ENCODE measurements at regions not wholly inside any gene's neighbourhood (a gene's known extent, or its start where the extent isn't known, plus 50 kb on each side); places are given as distances from the start of the nearest gene placed in this dataset.

DNA sequence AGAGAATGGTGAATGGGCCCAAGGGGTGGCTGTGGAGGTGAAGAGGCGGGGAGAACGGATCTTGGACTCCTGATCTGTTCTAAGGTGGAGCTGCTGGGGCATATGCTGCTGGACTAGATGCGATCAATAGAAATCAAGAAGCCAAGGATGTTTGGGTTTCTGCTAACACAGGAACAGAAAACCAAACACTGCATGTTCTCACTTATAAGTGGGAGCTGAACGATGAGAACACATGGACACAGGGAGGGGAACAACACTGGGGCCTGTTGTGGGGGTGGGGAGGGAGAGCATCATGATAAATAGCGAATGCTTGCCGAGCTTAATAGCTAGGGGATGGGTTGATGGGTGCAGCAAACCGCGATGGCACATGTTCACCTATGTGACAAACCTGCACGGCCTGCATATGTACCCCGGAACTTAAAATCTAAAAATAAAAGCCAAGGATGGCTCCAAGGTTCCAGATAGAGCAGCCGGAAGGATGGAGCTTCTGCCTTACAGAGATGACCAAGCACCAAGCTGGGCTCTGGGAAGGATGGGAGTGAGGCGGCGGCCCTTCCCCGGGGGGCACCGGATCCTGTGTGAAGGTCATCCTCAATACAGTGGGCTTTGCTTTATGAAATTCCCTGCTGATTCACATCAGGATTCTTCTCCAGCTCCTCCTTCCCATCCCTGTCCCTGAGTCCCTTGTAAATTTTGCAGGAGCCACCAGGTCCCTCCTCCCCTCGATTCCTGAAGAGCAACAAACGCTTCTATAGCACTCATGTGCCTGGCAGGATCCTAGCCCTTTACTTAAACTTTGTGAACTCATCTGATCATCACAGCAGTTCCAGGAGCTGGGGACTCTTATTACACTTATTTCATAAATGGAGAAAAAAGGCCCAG lies 109.2 kb upstream of the PTPN1 start:
- FAIRE-seq (no peak), DNase-seq (ENCODE audit: low spot score) (no peak)

GRCh38 chr20:50401587-50402418 lies 108.4 kb upstream of the PTPN1 start:
- DNase-seq (ENCODE audit: low spot score) = no peak
- FAIRE-seq = no peak

DNA sequence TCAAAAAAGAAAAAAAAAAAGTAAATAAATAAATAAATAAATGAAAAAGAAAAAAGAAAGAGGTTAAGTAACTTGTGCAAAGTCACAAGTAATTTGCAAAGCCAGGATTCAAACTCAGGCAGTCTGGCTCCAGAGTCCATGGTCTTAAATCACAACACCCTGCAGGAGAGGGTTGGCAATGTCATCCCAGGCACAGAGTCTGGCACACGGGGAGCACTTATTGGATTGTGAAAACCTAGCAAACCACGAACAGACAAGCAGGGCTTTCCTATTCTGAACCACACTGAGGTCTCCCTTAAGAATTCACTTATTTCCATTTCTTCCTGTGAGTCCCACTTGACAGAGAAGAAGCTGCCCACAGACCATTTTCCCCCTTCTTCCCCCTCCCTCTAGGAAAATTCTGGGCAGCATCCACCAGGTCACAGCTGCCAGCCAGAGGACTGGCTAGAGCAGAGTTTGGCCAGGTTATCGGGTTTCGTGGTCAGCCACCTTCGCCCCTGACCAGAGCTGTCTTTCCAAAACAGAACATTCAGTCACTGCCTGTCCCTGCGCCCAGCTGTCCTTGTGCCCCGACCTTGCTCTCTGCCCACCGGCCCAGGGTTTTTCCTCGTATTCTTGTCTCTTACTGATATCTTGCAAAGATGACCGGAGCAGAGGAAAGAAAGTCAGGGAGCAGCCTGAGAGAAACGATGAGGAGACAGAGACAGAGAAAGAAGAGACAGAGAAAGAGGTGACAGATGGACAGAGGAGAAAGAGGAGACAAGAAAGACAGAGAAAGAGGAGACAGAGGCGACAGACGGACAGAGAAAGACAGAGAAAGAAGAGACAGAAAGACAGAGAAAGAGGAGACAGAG lies 106.4 kb upstream of the PTPN1 start:
- FAIRE-seq = no peak

DNA sequence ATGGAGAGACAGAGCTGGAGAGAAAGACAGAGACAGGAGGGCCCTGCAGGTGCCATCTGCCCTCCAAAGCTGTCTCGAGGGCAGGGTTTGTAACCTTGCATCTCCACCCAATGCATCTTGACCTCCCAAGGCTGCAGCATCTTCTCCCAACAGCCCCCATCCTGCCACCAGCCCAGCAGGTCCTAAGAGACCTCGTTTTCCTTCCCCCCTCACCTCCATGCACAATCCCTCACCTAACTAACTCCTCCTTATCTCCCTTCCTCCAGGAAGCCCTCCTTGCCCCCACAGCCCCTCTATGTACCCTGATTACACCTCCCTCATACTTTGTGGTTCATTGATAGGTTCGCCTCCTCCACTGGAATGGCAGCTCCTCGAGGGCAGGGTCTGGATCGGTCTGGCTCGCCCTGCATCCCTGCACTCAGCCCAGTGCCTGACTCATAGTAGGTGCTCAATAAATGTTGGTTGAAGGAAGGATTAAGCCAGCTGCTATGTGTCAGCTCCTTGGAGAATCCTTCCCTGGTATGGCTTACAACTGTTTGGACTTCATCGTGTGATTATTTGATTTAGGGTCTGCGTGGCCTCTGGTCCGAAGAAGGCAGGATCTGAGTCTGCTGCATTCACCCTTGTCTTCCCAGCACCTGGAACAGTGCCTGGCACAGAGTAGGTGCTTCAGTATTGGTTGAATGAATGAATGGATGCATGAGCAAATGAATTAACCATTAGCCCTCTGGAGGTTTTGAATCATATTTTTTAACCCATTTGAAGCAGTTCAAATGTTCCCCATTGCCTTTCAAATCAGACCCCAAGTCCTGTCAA lies 105.6 kb upstream of the PTPN1 start:
- FAIRE-seq = peak; percentile 27

More for the DNA sequence above, 106.4 kb upstream of the PTPN1 start:
- no peak for DNase-seq (ENCODE audit: low spot score)

GRCh38 chr20:50405235-50405914 lies 104.8 kb upstream of the PTPN1 start:
- DNase-seq (ENCODE audit: low spot score) (no peak), FAIRE-seq (no peak)

More for the DNA sequence above, 105.6 kb upstream of the PTPN1 start:
- DNase-seq (ENCODE audit: low spot score) = no peak

DNA sequence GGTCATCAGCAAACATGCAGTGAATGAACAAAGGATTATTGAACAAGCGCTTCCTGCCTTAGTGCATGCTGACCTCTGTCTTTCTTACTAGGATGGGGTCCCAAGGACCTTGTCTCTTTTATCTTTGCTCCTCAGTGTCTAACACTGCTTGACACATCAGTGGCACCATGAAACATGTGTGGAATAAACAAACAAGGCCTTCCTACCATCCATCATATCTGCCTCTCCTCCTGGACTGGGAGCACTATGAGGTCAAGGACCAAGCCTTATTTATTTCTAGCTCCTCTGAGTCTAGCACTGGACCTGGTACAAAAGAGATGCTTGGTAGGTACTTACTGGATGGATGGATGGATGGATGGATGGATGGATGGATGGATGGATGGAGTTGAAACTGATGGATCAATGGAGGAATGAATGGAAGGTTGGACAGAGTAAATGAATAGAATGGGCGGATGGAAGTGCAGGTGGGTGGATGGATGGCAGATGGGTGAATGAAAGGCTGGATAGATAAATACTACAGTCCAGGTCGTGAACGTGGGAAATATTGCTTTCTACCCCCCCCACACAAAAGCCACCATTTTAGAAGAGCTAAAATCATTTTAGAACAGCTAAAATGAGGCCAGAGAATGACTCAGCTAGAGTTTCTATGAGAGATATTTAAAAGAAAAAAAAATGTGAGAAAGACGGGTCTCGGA lies 104.1 kb upstream of the PTPN1 start:
- no peak for DNase-seq (ENCODE audit: low spot score)
- FAIRE-seq = no peak

DNA sequence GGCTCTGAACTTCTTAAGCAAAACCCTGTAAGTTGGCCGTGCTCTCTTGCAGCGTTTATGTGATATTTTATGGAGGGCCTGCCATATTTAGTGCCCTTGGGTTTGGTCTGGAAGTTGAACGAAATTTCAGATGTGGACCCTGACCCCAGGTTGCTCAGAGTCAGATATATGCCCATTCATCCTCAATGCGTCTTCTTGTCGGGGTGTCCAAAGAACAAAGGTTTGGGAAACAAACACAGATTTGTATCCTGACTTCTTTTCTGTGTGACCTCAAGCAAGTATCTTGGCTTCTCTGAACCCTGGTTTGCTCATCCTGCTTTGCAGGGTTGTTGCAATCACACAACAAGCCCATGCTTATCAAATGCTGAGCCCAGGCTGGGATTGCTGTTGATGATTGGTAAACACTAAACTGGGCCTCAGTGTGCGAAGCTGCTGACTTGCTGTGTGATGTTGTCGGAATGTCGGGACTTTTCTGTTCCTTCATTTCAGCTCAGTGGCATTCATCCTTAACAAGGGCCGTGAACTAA lies 103.5 kb upstream of the PTPN1 start:
- FAIRE-seq (no peak), DNase-seq (ENCODE audit: low spot score) (no peak)

DNA sequence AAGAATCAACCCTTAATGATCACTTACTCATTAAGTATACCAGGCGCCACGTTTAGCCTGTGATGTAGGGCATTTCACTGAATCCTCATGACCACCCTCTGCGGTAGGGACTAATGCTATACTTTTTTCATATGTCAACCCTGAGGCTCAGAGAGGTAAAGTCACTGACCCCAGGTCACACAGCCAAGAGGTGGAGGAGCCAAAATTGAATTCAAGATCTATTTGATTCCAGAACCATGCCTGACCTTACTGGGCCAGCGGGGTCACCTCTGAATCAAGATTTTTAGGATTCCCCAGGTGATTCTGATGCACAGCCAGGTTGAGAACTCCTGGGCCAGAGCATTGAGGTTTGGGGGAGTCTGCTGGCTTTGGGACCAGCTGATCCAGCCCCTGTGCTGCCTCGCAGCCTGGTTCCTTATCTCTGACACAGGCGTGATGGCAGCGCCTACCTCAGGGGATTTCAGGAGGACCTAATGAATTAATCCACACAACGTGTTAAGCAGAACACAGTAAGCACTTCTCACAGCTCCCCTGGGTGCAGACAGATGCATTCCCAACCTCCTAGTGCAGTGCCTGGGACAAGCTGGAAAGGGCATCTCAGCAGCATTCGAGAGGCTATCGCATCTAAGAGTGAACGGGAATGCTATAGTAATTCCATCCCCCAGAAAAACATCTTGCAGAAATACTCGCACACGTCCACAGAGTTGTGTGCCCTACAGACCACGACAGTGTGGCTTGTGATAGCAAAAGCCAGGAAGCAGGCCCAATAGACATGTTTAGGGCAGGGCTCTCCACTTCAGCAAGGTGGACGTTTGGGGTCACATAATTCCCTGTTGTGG lies 101.4 kb upstream of the PTPN1 start:
- DNase-seq (ENCODE audit: low spot score) (no peak), FAIRE-seq (no peak)

- DNase-seq (ENCODE audit: low spot score) (no peak), FAIRE-seq (no peak)
These were observed 100.7 kb upstream of the PTPN1 start for GRCh38 chr20:50409495-50409894.

- FAIRE-seq (no peak), DNase-seq (ENCODE audit: low spot score) (no peak)
These were observed 99.8 kb upstream of the PTPN1 start for GRCh38 chr20:50410343-50410742.

DNA sequence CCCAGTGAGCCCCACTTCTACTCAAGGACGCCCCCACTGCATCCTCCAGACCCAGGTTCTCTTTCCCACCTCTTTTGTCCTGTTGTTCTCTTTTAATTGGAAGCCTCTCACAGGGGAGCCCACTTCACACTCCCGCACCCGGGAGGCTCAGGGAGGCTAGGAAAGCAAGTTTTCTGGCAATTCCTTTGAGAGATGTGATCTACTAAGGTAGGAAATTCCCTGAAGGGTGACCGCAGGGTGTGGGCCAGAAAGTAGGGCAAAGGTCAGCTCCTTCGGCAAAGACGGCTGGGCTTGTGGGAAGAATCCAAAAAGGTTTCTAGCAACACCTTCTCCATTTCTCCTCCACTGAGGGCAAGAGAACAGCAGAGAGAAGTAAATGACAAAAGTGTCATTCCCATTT lies 98.1 kb upstream of the PTPN1 start:
- DNase-seq (ENCODE audit: low spot score) = no peak
- no peak for FAIRE-seq

GRCh38 chr20:50412499-50412898 lies 97.7 kb upstream of the PTPN1 start:
- FAIRE-seq (no peak), DNase-seq (ENCODE audit: low spot score) (no peak)

DNA sequence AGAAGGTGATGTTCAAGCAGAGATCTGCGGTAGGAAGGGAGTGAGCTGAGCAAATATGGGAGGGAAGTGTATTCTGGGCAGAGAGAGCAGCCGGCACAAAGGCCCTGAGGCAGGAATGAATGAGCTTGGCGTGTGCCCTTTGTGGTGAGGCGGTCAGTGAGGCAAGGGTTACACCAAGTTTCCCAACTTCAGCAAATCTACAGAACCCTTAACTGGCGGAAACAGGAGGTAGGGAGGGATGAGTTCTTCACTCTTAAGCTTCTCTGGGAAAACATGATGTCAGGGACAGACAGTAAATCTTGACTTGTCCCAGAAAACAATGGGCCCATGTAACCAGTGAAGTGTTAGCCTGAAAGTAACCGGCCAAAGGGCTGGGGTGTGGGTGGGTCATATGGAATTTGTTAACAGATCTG lies 97.1 kb upstream of the PTPN1 start:
- DNase-seq (ENCODE audit: low spot score) (no peak), FAIRE-seq (no peak)

- DNase-seq (ENCODE audit: low spot score) (no peak), FAIRE-seq (no peak)
These were observed 95.1 kb upstream of the PTPN1 start for GRCh38 chr20:50415021-50415515.

DNA sequence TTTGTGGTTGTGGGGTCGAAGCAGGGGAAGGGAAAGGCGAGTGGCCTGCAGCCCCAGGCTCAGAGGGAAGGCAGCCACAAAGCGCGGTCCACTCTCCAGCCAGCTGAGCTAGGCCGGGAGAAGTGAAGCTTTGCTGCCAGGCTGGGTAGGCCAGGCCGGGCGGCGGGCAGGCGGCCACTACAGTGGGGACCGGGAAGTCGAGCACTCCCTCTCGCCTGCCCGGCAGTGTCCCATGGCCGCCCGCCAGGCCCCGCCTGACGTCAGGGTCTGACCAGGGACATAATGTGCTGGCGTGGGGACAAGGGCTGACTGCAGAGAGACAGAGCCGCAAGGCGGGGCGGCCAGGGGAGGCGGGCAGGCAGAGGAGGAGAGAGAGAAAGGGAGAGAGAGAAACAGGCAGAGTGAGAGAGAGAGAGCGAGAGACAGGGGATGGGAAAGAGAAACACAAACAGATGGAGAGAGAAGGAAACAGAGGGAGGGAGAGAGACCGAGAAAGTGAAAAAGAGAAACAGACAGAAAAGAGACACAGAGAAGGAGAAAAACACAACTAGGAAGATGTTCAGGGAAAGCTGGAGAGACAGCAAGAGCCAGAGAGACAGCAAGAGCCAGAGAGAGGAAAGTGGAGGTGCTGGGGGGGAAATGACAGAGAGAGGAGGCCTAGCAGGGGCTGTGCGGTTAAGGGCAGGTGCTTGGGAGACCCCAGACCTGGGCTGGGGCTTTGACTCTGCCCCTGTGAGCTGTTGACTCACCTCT lies 94.5 kb upstream of the PTPN1 start:
- DNase-seq (ENCODE audit: low spot score) = peak; percentile 64

DNA sequence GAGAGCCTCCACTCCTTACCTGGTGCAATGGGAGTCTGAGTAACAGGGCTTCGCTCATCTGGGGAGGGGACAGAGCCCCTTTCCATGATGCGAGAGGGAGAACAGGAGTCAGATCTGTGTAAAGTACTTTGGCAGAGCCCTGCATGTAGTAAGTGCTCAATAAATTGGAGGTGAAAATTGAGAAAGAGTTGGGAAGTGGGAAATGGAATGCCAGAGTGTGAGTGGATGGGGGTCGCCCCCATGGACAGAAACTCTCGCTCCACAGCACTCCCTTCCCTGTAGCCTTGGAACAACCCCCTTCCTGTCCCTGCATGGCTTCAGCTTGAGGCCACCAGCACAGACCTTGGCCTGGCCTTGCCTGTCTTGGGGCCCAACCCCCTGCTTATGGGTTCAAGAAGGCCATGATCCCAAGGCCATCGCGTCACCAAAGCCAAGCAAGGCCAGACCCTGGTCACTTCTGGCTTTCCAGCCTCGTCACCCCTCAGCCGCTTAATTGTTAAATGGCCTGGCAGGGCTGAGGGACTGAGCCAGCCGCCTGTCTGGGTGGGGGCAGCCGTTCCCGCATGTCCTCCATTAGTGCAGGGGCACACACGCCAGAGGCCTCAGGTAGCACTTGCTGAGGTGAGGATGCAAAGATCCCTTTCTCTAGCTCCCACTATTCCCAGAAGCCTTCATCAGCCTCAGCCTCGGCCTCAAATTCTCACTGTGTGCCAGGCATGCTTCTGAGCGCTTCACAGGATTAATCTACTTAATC lies 93.7 kb upstream of the PTPN1 start:
- FAIRE-seq (no peak), DNase-seq (ENCODE audit: low spot score) (no peak)

More for the DNA sequence above, 94.5 kb upstream of the PTPN1 start:
- no peak for FAIRE-seq

DNA sequence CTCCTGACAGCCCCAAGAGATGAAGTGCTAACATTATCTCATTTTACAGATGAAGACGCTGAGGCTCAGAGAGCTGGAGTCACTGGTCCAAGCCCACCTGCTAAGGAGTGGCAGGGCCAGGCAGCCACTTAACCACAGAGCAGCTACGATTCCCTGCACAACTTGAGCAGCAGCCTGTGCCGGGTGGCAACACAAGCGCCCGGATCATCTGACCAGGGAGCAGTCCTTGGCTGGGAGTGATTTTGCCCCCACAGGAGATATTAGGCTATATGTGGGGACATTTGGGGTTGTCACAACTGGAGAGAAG lies 93.2 kb upstream of the PTPN1 start:
- FAIRE-seq = no peak
- no peak for DNase-seq (ENCODE audit: low spot score)

All from urothelium cell line (cell line).